Choroid plexus epithelial cell (primary cell): ENCODE measurements at regions not wholly inside any gene's neighbourhood (a gene's known extent, or its start where the extent isn't known, plus 50 kb on each side); places are given as distances from the start of the nearest gene placed in this dataset.
"Not testable (repeated sequence)": the region's sequence is repeated elsewhere in the genome, so short reads cannot be mapped to it uniquely, and the experiment has no call there.

ENCODE experiments used
- DNase-seq: peaks from one replicate; pipeline ENCODE4 v3.0.0-alpha.2; 2010; ENCODE audit warnings: low read depth
- H3K4me3 ChIP-seq: 2 replicates; pipeline ENCODE4 v1.5.1; 2011; ENCODE audit warnings: low read depth, mild to moderate bottlenecking, control low read depth, low read length, moderate library complexity

DNA sequence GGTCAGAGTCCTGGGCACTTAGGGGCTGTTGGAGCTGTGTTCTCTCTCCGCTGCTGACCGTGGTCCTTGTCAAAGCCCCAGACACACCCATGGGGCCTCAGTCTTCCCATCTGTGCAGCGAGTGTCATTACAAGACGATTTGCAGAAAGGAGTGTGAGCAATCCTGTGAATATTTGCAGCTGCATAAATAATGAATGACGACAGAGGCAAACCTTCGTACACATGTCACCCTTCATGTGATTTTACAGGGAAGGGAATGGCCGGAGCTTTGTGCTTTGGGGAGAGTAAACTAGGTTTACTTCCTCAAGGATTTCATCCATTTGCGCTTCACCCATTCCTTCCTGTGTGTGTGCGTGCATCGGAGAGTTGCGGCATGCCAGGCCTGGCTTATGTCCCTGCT lies 370.8 kb upstream of the SOX1 start:
- H3K4me3 ChIP-seq, DNase-seq: not testable (repeated sequence)

- not testable (repeated sequence) for DNase-seq, H3K4me3 ChIP-seq
These were observed 364.9 kb upstream of the SOX1 start for GRCh38 chr13:111702059-111702458.
